NCI-H1417 treated with DMSO at 0.1 percent for 48 hours (cell line): ENCODE measurements at regions not wholly inside any gene's neighbourhood (a gene's known extent, or its start where the extent isn't known, plus 50 kb on each side); places are given as distances from the start of the nearest gene placed in this dataset.

ENCODE experiments used
- DNase-seq: peaks from one replicate; lab custom pipeline; 2025; lab: John Stamatoyannopoulos, UW

DNA sequence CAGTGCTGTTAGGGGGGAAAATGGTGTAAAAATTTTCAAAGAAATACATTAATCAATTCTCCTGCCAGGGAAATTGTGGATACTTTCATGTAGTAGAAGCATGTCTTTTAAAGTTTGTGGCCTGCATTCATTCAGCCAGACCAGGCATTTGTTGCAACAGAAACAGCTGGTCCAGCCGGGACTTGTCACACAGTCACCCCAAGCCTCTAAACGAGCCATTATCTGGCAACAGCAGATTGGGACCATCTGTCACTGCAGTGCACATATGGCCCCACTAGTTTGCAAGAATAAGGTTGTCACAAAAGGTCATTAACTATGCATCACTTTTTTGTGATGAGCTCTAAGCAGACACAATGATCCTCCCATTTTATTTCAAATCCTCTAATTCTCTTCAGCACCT is 193.9 kb downstream of the PHLDA1 start:
- DNase-seq = no peak

GRCh38 chr12:75836533-75836932 is 195.0 kb downstream of the PHLDA1 start:
- DNase-seq = no peak

GRCh38 chr12:75834591-75834990 is 197.0 kb downstream of the PHLDA1 start:
- DNase-seq = no peak

- no peak for DNase-seq
Measured at GRCh38 chr12:75833268-75833667, 198.3 kb downstream of the PHLDA1 start.

DNA sequence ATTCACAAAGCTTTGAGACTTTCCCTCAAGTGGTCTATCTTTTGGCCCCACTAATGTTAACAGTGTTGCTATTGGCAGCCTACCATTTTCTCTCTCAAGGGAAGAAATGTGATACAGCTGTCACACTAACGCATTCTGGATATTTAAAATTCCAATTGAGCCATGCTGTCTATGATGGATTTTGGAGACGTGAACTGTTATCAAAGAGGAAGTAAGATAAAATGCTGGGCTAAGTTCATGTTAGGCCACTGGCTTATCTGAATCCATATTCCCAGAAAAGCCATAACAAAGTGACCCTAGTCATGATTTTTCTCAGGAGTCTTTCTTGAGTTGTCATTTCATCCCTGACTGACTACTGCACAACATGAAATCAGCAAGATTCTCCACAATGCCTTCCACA is 200.2 kb downstream of the PHLDA1 start:
- DNase-seq = no peak

DNA sequence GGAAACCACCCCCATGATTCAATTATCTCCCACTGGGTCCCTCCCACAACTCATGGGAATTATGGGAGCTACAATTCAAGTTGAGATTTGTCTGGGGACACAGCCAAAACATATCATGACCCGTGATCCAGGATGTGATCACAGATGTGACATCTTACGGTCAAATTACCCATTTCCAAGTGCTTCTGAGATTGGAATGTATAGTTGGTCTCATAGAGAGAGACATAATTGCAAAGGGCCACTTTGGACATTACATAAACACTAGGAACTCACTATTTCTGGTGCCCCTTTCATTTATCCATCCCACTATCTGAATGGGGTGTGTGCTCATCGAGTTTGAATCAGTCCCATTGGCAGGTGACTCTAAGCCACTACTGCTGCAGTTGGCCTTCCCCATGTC is 204.5 kb downstream of the PHLDA1 start:
- no peak for DNase-seq

GRCh38 chr12:75825686-75826085 is 205.9 kb downstream of the PHLDA1 start:
- DNase-seq = no peak

DNA sequence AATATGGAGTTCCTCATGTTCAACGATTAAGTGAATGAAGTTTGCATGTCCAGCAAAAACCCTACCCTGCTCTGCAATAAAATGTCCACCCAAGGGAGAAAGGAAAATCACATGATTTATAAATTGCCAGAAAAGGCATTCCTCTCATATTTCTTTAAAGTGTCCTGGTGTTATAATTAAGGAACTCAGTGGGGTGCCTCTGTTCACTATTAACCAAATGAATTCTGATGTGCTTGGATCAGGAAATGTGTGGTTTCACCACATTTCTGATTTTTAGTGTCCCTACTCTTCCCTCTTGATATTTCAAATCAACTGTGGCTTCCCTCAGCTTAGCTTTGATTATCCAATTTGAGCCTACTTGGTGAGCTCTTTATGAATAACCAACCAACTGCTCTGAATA is 208.1 kb downstream of the PHLDA1 start:
- no peak for DNase-seq

- no peak for DNase-seq
Measured at GRCh38 chr12:75822416-75822815, 209.2 kb downstream of the PHLDA1 start.

DNA sequence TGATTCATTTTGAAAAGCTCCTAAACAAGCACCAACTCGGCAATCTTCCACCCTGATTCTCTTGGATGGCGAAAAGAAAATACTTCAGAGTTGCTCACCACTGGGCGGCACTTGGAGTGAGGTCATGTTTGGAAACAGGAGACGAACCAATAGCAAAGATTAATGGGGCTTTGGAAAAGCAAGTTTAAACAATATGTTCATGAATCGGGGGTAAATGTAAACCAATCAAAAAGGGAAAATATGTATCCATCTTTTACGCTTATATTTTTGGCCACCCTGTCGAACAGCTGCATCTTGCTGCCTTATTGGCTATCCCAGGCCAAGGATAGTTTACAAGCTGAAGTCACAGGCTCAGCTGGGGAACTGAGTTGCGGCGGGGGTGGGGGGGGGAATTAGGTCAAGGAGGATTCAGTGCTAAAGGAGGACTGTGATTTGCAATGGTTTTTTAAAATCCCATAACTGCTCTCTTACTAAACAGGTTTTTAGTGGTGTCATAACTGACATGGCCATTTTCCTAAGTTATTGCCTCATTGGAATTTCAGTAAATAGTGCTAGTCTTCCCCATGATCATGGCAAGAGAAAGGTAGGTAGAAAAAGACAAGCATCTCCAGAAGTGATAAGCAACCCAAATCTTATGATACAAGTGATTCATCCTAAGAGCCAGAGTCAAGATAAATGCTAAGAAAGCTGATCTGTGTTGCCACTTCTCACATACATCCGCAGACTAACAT is 210.6 kb downstream of the PHLDA1 start:
- DNase-seq = no peak

DNA sequence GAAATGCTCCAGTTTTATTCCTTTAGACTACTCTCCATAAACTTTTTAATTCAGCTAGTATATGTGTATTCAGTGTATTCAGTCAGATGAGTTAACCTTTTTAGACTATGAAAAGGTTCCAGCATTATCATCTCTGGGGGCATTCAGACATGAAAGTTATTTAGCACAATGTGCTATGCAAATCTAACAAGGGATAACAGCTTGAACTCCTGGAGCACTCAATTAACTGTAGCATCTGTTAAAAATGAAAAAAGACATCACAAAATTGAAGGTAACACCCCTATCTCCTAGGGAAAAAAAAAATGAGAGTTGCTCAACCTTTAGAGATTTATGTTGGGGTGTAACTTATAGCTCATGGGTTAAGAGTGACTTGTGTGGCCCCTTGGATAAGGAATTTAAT is 211.5 kb downstream of the PHLDA1 start:
- no peak for DNase-seq

GRCh38 chr12:75819512-75819911 is 212.1 kb downstream of the PHLDA1 start:
- no peak for DNase-seq

DNA sequence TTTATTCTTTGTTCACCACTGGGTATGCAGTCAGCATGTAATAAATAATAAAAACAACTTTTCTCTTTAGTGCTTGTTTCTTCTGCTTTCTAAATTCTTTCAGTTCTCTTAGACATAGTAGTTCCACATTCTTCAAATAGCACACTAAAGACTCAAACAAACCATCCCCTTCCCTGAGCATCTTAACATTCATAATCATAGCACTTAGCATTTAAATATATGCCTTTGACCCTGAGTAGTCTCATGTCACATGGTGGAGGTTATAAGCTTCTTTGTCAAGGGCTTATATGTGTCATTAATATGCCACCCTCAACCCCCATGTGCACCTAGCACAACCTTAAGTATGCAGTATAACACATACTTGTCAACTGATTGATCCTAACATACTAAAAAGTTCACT is 212.7 kb downstream of the PHLDA1 start:
- DNase-seq = no peak

GRCh38 chr12:75816897-75817296 is 214.7 kb downstream of the PHLDA1 start:
- no peak for DNase-seq

GRCh38 chr12:75815756-75816155 is 215.8 kb downstream of the PHLDA1 start:
- no peak for DNase-seq

DNA sequence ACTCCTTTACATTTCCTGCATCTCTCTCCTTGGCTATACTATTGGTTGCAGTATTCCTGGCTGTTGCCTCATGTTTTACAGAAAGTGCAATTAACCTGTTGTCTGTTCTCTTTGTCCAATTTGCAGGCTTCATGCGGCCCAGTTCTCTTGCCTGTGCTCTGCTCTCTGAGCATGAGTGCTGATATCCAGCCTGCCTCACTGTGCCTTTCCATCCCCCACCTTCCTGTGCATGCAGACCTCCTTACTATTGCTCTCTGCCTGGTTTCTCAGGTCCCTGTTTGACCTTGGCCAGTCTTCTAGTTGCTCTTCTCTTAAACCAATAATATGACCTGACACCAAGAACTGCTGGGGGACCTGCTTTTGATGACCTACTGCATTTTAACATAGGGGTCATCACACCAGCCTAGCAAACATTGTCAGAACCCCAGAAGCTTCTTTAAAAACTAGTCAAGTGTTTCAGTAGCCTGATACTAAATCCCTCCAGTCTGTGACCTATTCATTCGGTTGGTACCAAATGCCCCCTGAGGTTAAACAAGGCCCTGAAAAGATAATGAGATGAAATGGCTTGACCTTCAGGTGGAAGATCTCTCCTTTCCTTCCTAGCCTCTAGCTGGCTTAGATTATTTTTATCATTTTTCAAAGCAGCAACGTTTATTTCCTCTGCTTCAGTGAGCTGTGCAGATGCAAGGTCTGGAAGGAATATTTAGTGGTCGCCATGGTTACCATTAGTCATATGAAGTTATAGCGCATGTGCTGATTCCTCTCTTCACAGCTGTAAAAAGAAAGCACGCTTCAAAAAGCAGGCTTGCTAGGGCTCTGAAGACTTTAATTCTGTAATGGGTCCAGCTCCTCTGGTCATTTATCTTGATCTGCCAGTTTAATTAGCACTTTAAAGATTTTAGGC is 216.5 kb downstream of the PHLDA1 start:
- no peak for DNase-seq

GRCh38 chr12:75813072-75813471 is 218.5 kb downstream of the PHLDA1 start:
- DNase-seq = no peak

DNA sequence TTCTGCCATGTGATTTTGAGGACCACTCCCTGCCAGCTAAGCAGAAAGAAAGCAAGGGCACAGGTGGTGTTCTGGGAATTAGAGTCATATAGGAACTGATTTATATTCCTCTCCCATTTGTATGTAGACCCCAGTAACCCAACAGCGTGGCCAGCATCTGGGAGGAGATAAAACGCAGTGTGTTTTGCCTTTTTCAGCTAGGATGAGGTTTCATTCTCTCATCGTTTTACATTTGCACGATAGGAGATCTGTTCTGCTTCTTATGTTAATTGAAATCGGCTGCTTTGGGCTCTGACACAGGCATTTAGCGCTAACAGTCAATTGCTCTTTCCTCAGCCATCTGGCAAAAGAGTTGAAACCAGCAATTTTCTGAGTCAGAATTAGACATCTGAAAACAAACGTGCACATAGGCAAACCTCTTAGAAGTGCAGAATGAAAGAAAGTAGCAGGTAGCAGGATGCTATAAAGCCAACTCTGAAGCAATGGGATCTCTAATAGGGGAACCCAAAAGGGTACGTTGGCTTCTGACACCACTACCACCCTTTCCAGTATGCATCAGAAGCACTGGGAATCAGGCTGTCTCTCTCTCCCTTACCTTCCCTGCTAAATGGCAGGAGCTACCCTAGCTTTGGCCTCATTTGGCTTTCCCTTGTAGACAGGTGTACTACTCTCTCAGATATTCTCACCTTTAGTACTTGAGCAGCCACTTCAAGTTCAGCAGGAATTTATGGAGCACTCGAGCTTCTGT is 219.1 kb downstream of the PHLDA1 start:
- DNase-seq = no peak

DNA sequence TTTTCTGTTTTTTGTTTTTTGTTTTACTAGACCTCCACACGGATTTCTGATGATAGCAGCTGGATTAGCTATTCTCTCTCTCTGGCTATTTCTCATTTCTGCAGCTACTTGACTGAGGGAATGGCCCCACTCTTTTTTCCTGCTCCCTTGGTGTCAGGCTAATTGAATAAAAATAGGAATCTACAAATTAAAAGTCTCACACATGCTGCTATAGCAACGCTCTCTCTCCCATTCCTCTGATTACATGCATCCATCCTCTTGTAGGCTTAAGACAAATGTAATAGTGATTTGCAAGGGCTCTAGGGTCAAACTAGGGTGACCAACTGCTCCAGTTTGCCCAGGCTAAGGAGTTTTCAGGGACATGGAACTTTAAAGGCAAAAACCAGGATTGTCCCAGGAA is 221.8 kb downstream of the PHLDA1 start:
- no peak for DNase-seq

- no peak for DNase-seq
Measured at GRCh38 chr12:75807494-75807893, 224.1 kb downstream of the PHLDA1 start.

GRCh38 chr12:75805905-75806304 is 225.7 kb downstream of the PHLDA1 start:
- no peak for DNase-seq

DNA sequence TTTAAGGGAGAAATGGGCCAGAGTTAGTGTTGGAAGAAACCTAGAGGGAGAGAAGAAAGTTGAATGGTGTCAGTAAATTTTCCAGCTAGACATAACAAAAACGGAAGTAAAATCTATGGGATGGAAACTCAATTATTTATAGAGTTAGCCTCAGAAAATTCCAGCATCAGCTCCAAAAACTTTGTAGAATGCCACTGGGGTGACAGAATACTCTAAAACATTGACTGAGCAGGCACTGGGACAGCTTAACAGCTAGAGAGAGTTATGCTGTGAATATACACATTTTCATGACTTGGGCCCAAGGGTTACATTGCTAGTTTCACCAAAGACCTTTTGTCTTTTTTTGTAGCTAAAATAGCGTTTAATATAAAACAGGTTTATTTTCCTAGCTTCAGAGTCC is 226.3 kb downstream of the PHLDA1 start:
- no peak for DNase-seq
